NCI-H524 treated with DMSO at 0.1 percent for 48 hours (cell line): ENCODE measurements at regions not wholly inside any gene's neighbourhood (a gene's known extent, or its start where the extent isn't known, plus 50 kb on each side); places are given as distances from the start of the nearest gene placed in this dataset.

ENCODE experiments used
- DNase-seq: peaks from one replicate; lab custom pipeline; 2025; lab: John Stamatoyannopoulos, UW

DNA sequence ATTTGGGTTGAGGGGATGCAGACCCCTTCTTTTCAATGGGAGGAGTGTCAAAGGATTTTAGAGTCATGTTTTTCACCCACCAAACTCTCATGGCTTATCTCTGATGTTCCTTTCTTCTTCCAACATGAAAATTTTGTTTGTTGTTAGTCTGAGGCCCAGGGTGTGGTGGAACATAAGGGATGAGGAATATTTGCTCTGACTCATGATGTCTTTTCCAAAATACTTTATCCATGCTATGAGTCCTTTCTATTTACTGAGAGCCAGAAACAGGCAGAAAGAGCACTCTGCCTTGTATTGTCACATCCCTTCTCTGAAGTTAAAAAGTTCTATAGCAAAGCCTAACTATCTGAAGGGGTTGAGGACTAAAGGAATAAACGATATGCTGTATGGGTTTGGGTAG, 61.6 kb upstream of the GYPA start:
- DNase-seq = no peak

- no peak for DNase-seq
Measured at GRCh38 chr4:144203155-144203554, 62.6 kb upstream of the GYPA start.

- DNase-seq = no peak
Measured at GRCh38 chr4:144204431-144204830, 63.9 kb upstream of the GYPA start.

GRCh38 chr4:144206711-144207110, 66.2 kb upstream of the GYPA start:
- no peak for DNase-seq

- DNase-seq = no peak
Measured at GRCh38 chr4:144208074-144208473, 67.6 kb upstream of the GYPA start.

GRCh38 chr4:144209491-144209890, 69.0 kb upstream of the GYPA start:
- DNase-seq = no peak

DNA sequence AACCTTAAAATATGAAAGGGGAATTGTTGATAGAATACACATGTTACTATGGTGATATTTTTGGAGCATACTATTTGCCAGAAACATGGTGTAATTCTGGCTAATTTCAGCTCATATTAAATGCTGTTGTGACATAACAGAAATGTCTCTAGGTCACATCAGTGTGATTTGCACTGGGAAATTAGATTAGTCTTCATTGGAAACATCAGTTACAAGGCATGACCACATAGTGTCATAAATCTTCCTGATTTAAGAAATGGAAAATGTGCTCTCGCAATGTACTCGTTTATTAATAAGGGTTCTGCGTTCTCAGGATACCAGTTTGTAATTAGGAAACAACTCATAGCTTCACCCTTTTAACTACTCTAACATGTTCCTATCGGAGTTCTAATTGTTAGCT, 72.9 kb upstream of the GYPA start:
- no peak for DNase-seq

DNA sequence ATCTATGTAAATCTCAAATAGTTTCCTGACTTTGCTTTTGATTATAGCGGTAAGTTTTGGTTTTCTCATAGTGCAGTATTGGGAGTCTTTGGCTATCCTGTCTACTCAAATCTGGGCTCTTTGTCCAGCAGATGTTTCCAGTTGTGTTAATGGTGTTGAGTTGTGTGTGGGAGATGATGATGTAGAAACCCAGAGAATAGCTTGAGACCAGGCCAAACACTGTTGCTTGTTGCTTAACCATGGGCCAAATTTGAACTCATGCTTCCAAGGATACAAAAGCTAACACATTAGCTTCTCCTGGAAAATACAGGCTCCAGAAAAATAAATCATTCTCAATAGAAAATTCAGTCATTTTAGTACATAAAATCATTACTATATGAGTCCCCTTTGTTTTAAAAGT, 82.6 kb upstream of the GYPA start:
- DNase-seq = no peak

DNA sequence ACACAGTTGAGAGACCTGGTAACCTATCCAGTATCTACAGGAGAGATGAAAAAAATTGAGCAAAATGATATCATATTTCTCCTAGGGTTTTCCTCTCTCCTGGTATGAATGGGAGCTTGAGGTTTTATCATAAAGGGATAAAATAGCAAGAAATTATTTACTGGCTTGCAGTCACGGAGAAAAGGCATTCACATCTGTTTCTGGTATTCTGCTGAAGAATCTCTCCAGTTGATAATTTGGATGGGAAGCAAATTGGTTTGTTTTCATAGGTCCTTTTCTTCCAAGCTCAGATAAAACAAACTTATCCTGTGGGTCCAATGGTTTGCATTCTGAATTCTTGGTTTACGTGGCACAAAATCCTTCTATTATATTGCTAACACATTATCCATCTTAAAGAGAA, 83.1 kb upstream of the GYPA start:
- DNase-seq = no peak

- DNase-seq = no peak
Measured at GRCh38 chr4:144259285-144259684, 118.8 kb upstream of the GYPA start.

DNA sequence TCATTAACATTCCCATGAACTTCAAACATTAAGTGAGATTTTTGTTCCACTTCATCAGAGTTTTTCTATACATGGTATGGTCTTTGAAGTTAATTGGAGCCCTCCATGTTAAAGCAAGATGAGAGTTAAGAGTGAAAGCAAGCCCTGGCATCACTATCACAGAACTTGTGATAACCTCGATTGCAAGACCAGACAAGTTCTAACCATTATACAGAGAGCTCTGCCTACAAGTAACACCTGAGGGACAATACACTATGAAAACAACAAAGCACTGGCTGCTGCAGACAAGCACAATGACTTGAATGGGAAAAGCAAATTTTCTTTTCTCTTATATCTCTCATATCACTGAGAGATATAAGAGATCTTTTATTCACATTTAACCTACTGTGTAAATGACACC, 126.6 kb upstream of the GYPA start:
- DNase-seq = no peak

DNA sequence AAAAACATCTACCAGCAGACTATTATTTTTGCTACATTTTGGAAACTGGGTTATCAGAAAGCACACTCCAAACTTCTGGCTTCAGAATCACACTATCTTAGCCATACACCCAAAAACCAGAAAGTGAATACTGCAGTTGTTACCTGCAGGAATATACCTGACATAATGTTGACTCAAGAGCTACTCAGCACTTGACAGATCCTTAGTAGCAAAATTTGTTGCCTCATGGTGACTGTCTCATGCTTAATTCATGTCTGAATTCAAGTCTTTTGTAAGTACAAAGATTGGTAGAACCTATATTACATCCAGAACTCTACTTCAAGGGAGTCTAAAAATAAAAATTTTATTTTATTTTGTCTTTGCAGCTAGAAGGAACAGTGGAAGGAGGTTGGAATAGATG, 140.2 kb upstream of the GYPA start:
- DNase-seq = no peak

DNA sequence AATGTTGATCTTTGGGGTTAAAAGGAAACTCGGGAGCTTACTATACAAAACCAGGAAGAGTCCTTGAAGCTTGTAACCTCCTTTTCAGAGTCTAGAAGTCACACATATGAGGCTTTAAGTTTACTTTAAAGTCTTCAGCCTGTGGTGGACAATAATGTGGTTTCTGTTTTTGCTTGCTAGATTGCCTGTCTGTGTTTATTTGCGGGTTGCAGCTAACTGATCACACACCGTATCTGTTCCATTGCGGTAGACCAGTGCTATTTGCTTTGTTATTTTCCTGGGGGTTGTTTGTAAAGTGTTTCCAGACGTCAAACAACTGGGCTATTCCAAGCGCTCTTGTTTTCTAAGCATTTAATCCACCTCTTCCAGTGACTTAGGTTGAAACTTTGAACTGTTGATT, 143.0 kb upstream of the GYPA start:
- DNase-seq = no peak

GRCh38 chr4:144284026-144284425, 143.5 kb upstream of the GYPA start:
- DNase-seq = no peak

GRCh38 chr4:144288011-144288903, 147.7 kb upstream of the GYPA start:
- no peak for DNase-seq

DNA sequence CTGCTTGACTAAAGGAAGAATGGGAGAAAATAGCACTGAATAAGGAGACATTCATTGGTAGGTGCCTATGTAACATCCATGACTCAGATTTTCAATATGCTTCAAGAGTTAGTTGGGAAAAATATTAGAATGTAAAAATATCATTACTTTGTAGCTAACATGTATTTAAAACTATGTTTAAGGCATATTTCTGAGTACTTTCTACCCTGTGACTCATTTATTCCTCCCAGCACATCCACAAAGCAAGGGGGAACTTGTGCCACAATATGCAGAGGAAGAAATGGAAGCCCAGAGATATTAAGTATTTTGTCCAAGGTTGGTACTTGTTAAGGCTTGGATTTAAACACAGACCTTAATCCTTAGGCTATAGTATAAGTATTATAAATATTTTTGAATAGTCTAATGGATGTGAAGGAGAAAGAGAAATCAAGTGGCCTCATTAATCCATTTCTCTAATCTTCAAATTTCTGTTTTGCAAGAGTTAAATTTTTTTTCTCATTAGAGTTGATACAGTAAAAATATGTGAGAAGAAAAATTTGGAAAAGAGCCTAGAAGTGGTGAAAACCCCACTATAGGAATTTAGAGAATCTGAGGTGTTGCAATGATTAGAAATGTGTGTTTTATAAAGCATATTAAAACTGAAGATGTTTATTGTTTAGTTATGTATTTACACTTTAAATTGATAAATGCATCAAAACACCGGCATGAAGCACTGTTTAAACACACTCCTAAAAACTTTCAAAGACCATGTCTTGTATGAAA, 149.3 kb upstream of the GYPA start:
- no peak for DNase-seq

DNA sequence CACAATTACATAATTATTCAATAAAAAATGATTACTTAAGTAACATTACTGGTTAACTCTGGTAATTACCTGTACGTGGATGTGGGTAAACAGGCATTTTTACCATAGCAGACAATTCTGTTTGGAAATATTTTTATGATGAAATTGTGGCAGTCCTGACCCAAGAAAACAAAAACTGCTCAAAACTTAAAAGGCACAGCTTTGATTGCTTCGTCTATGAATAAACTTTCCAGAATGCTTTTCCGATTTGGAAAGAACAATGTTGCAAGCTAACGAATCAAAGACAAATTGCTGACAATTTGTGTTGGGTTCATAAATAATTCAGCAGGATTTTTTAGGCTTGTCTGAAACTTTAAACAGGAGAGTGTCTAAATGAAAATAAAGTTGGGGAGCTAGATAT, 150.6 kb upstream of the GYPA start:
- DNase-seq = no peak

GRCh38 chr4:144294211-144294610, 153.7 kb upstream of the GYPA start:
- no peak for DNase-seq

GRCh38 chr4:144295286-144295995, 154.9 kb upstream of the GYPA start:
- DNase-seq = no peak

DNA sequence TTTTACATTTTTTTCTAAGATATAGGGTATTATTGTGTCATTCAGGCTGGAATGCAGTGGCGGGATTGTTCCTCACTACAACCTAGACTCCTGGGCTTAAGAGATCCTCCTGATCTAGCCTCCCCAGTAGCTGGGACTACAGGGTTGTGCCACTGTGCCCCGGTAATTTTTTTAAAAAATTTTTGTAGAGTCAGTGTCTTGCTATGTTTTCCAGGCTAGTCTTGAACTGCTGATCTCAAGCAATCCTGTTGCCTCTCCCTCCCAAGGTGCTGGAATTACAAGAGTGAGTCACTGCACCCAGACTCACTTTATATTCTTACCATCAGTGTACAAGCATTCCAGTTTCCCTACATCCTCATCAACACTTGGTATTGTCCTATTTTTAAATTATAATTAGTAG, 156.4 kb upstream of the GYPA start:
- DNase-seq = no peak

- DNase-seq = no peak
Measured at GRCh38 chr4:144298519-144298918, 158.0 kb upstream of the GYPA start.

GRCh38 chr4:144300616-144301015, 160.1 kb upstream of the GYPA start:
- DNase-seq = peak; percentile 57
